ENCODE measurements at regions not wholly inside any gene's neighbourhood (a gene's known extent, or its start where the extent isn't known, plus 50 kb on each side); places are given as distances from the start of the nearest gene placed in this dataset.

- no peak for DNase-seq (ENCODE audit: low read depth)
These were observed 268.7 kb upstream of the SETBP1 start for GRCh38 chr18:44411976-44412375.

- no peak for DNase-seq (ENCODE audit: low read depth)
These were observed 256.7 kb upstream of the SETBP1 start for GRCh38 chr18:44423814-44424644.

GRCh38 chr18:44424645-44425035 is 256.0 kb upstream of the SETBP1 start:
- no peak for DNase-seq (ENCODE audit: low read depth)

DNA sequence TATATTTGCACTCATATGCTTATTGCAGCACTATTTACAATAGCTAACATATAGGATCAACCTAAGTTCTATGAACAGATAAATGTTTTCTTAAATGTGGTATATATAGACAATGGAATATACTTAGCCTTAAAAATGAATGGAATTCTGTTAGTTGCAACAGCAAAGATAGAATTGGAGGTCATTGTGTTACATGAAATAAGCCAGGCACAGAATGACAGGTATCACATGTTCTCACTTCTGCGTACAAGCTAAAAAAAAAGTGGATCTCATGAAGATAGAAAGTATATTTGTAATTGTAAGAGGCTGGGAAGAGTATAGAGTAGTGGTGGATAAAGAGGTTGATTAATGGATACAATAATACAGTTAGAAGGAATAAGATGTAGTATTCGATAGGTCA is 255.5 kb upstream of the SETBP1 start:
- no peak for DNase-seq (ENCODE audit: low read depth)

DNA sequence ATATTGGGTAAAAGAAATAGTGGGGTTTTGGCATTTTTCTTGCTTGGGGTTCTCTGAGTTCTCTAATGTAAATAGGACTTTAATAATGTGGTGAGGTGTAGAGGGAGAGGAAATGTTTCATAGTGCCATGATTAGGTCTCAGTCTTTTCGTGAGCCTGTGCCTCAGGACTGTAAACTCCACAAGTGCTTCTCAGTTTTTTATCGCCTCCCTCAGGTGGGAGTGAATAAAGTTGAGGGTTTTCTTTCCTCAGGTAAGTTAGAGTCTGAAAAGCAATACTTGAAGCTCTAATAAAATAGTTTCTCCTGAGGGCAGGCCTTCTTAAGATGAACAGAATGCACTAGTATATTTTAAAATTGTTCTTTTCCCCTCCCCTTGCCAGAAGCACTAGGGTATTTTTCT is 243.1 kb upstream of the SETBP1 start:
- no peak for DNase-seq (ENCODE audit: low read depth)

- DNase-seq (ENCODE audit: low read depth): no peak
These were observed 230.5 kb upstream of the SETBP1 start for GRCh38 chr18:44450226-44450625.

DNA sequence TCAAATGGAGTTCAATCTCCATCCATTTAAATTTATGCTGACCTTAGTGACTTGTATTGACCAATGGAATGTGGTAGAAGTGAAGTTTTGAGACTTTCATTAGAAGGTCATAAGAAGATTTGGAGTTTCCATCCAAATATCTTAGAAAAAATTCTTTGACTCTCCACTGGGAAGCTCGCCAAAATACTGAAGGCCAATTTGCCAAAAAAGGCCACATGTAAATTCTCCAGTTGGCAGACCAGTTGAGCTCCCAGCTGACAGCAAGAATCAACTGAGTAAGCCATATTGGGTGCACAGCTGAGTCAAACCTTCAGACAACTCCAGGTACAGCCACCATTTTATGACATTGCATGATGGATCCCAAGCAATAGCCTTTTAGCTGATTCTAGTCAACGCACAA is 228.3 kb upstream of the SETBP1 start:
- no peak for DNase-seq (ENCODE audit: low read depth)

DNA sequence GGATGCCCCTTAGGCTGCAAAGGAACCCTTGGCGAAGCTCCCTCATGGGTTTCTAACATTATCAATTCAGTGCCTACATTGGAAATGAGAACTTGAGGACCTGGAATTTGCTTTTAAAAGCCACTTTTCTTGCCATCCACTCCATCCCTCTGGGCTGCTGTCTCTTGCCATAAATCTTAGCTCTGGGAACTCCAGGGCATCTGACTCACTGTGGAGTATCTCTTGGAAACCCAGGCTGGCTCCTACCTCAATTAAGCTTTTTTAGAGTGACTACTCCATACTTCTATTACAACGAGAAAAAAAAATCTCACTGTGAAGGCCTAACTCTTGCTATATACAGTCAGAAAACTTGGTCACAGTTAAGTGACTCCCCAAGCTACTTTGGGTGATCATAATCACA is 227.2 kb upstream of the SETBP1 start:
- DNase-seq (ENCODE audit: low read depth): no peak

- peak; percentile 92 for DNase-seq (ENCODE audit: low read depth)
These were observed 221.9 kb upstream of the SETBP1 start for GRCh38 chr18:44458777-44459176.

GRCh38 chr18:44464398-44465180 is 216.1 kb upstream of the SETBP1 start:
- peak; percentile 87 for DNase-seq (ENCODE audit: low read depth)

DNA sequence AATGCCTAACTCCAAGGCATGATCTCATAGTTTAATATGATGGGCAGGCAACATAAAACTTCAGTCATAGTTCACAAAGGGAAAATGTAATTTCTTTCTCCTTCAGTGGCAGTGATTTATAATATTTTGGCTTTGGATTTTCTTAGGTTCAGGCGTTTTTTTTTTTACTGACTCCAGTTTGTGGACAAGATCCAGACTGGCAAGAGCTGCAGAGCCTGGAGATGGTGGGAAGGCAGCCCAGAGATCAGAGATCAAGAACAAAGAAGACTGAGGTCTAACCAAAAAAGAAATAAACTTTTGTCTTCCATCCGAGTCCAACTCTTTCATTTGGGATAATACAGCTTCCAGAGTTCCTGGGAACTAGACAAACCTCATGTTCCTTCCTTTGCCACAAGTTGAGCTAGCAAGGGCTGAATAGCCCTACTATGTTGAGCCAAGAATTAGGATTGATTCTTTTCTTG is 215.3 kb upstream of the SETBP1 start:
- DNase-seq (ENCODE audit: low read depth): no peak

- no peak for DNase-seq (ENCODE audit: low read depth)
These were observed 213.7 kb upstream of the SETBP1 start for GRCh38 chr18:44466997-44467396.

DNA sequence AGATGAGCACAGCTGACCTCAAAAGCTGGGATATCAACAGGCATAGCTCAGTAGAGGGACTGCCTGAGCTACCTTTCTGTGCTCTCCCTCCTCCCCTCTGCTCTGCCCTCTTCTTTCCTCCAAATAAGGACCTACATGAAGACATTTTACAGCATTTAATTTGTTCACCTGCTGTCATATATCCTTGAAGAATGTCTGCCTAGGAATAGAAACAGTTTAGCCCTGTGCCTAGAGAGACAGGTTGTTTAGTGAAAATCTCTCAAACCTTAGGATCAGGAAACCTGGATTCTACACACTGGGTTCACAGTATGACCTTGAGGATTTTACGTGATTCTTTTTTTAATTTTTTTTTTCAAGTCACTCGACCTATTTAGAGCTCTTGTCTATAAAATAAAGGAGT is 213.0 kb upstream of the SETBP1 start:
- DNase-seq (ENCODE audit: low read depth): no peak

- no peak for DNase-seq (ENCODE audit: low read depth)
These were observed 207.2 kb upstream of the SETBP1 start for GRCh38 chr18:44473394-44474066.

DNA sequence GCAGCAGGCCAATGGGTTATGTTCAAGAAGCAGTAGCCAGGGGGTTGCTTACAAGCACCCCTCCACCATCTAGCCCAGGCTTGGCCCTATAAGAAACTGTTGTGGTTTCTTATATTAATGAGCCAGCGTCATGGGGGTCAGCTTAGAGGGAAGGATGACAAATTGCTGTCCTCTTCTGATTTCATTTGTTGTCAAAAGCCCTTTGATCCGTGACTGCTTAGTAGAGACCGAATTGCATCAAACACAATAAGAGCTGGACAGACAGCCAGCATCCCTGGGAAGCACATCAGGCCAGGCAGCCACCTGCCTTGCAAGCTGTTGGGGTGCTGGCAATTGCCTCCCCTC is 206.6 kb upstream of the SETBP1 start:
- peak; percentile 28 for DNase-seq (ENCODE audit: low read depth)

DNA sequence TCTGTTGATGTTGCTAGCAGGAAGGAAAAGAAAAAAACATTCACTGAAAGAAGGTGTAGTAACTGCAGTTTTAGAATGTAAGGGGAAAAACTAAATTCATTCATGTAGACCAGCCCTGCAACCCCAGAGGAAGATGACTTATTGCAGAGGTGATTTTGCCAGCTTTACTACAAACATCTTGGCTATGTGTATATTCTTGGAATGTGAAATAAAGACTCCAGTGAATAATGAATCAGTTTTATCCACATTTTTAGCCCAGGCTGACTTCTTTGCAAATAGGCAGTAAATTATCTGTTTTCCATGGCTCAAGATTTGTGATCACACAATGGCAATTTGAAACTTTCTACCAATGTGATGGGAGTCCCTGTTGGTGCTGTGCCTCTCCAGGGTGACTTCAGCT is 206.1 kb upstream of the SETBP1 start:
- no peak for DNase-seq (ENCODE audit: low read depth)

- no peak for DNase-seq (ENCODE audit: low read depth)
These were observed 197.9 kb upstream of the SETBP1 start for GRCh38 chr18:44482761-44483160.

GRCh38 chr18:44495151-44495550 is 185.5 kb upstream of the SETBP1 start:
- no peak for DNase-seq (ENCODE audit: low read depth)

GRCh38 chr18:44497311-44497710 is 183.4 kb upstream of the SETBP1 start:
- DNase-seq (ENCODE audit: low read depth): no peak

DNA sequence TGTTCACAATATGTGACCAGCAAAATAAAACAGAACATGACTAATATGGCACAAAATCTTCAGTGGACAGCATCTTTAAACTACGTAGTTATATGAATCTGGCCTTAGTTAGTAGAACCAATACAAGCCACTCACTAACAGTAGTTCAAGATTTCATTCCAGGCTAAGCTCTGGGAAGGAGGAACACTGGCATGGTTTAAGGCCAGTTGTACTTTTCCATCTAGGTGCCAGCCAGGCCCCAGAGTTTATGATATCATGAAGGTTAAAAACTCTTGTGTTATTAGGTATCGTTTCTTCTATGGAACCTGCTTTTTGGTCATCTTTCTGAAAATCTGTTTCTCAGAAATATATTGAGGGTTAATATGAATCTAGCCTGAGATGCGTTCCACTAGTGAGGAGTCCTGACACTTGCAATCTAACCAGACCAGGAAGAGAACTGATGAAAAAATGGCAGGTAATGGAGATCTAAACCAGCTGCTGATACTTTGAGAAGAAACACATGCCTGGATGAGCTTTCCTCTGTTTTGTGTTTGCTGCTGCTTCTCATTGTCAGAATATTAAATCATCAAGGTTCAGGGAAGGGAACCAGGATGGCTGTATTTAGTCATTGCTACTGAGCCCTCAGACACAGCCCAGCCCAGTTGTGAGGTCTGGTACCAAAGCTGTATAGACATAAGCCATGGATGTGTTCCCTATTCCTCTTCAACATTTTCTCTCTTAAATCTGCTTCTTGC is 182.8 kb upstream of the SETBP1 start:
- no peak for DNase-seq (ENCODE audit: low read depth)

DNA sequence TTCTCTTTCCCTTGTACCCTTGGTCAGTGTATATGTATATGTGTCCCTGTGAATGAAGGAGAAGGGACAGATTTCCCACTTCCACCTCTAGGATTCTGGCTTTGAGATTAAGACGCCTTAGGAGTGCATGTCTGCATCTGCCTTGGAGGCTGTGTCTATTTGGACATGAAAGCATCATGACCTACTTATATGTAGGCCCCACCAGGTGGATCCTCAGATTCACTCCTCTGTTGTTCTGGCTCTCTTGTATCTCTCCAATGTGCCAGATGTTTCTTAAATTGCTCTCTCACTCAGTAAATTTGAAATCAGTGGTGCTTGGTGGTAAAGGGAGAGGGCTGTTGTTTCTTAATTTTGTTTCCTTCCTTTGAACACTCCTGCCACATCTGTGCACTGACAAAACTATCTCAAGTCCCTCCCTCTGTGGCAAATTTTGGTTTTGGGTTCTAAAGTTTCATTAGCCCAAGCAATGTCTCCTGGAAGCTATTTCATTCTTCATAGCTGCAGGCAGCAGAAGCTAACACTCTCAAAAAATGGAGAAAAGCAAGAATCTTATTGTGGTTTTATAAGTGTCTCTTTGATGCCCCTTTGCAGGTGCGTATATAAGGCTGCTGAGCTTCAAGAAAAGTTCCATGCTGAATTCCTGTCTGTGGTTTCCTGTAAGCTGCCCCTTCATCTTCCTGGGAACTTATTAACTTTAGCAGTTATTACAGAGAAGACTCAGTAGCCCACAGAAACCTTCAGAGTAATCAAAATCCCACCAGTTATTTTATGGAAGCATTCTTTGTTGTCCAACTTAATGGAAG is 179.7 kb upstream of the SETBP1 start:
- peak; percentile 74 for DNase-seq (ENCODE audit: low read depth)

All from renal cortical epithelial cell (primary cell).